ENCODE measurements at regions not wholly inside any gene's neighbourhood (a gene's known extent, or its start where the extent isn't known, plus 50 kb on each side); places are given as distances from the start of the nearest gene placed in this dataset.

GRCh38 chr5:57938174-57938557, 455.6 kb upstream of the ACTBL2 start:
- TF ChIP-seq, protein P1, sequence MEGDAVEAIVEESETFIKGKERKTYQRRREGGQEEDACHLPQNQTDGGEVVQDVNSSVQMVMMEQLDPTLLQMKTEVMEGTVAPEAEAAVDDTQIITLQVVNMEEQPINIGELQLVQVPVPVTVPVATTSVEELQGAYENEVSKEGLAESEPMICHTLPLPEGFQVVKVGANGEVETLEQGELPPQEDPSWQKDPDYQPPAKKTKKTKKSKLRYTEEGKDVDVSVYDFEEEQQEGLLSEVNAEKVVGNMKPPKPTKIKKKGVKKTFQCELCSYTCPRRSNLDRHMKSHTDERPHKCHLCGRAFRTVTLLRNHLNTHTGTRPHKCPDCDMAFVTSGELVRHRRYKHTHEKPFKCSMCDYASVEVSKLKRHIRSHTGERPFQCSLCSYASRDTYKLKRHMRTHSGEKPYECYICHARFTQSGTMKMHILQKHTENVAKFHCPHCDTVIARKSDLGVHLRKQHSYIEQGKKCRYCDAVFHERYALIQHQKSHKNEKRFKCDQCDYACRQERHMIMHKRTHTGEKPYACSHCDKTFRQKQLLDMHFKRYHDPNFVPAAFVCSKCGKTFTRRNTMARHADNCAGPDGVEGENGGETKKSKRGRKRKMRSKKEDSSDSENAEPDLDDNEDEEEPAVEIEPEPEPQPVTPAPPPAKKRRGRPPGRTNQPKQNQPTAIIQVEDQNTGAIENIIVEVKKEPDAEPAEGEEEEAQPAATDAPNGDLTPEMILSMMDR (conservative IDR thresholded peaks at IDR 0.05; ENCODE audit: low read depth, low read length), result no peak
- TF ChIP-seq EZH2 (IDR thresholded peaks at IDR 0.05; ENCODE audit: borderline replicate concordance, low read depth, low read length, poor library complexity, severe bottlenecking), result no peak
